ENCODE measurements at regions not wholly inside any gene's neighbourhood (a gene's known extent, or its start where the extent isn't known, plus 50 kb on each side); places are given as distances from the start of the nearest gene placed in this dataset.

GRCh38 chr10:128894641-128895040 lies 572.4 kb upstream of the MGMT start:
- Histone ChIP-seq H3K9me3 (ENCODE audit: low read length) (no peaks in the 10 kb centered on the region), H3K27me3 (ENCODE audit: insufficient read depth, low read depth, low read length) (no peaks in the 10 kb centered on the region), H3F3A (ENCODE audit: insufficient read depth, low read length, poor library complexity, severe bottlenecking) (no peaks in the 10 kb centered on the region), H4K20me1 (ENCODE audit: insufficient read depth) (no peaks in the 10 kb centered on the region), H3K9me2 (ENCODE audit: insufficient read depth, low read length) (no peaks in the 10 kb centered on the region), H3K9ac (ENCODE audit: low read length) (no peak overlapping the region), H3K4me2 (ENCODE audit: low read length) (no peak overlapping the region), H3K36me3 (ENCODE audit: insufficient read depth, low read length) (no peaks in the 10 kb centered on the region), H3K79me2 (replicated peaks; ENCODE audit: insufficient read depth, low read length) (no peaks in the 10 kb centered on the region), H3K4me3 (ENCODE audit: low read length) (no peak overlapping the region), H3K27ac (ENCODE audit: low read length) (no peak overlapping the region), H2AFZ (ENCODE audit: low read depth, low read length) (no peak overlapping the region)
- TF ChIP-seq, protein P1, sequence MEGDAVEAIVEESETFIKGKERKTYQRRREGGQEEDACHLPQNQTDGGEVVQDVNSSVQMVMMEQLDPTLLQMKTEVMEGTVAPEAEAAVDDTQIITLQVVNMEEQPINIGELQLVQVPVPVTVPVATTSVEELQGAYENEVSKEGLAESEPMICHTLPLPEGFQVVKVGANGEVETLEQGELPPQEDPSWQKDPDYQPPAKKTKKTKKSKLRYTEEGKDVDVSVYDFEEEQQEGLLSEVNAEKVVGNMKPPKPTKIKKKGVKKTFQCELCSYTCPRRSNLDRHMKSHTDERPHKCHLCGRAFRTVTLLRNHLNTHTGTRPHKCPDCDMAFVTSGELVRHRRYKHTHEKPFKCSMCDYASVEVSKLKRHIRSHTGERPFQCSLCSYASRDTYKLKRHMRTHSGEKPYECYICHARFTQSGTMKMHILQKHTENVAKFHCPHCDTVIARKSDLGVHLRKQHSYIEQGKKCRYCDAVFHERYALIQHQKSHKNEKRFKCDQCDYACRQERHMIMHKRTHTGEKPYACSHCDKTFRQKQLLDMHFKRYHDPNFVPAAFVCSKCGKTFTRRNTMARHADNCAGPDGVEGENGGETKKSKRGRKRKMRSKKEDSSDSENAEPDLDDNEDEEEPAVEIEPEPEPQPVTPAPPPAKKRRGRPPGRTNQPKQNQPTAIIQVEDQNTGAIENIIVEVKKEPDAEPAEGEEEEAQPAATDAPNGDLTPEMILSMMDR (IDR thresholded peaks at IDR 0.05; ENCODE audit: poor library complexity, severe bottlenecking), result no peak
- TF ChIP-seq TAF1 (IDR thresholded peaks at IDR 0.05; ENCODE audit: low read depth) (no peak), EP300 (conservative IDR thresholded peaks at IDR 0.05; ENCODE audit: poor library complexity, severe bottlenecking) (no peak), MXI1 (conservative IDR thresholded peaks at IDR 0.05; ENCODE audit: poor library complexity, severe bottlenecking) (no peak), POLR2AphosphoS5 (IDR thresholded peaks at IDR 0.05) (no peak), RAD21 (conservative IDR thresholded peaks at IDR 0.05) (no peak), EZH2 (IDR thresholded peaks at IDR 0.05; ENCODE audit: borderline replicate concordance, insufficient read depth, low read length, poor library complexity, severe bottlenecking) (no peak), SMC3 (conservative IDR thresholded peaks at IDR 0.05; ENCODE audit: poor library complexity) (no peak)
- TF ChIP-seq, protein P2, sequence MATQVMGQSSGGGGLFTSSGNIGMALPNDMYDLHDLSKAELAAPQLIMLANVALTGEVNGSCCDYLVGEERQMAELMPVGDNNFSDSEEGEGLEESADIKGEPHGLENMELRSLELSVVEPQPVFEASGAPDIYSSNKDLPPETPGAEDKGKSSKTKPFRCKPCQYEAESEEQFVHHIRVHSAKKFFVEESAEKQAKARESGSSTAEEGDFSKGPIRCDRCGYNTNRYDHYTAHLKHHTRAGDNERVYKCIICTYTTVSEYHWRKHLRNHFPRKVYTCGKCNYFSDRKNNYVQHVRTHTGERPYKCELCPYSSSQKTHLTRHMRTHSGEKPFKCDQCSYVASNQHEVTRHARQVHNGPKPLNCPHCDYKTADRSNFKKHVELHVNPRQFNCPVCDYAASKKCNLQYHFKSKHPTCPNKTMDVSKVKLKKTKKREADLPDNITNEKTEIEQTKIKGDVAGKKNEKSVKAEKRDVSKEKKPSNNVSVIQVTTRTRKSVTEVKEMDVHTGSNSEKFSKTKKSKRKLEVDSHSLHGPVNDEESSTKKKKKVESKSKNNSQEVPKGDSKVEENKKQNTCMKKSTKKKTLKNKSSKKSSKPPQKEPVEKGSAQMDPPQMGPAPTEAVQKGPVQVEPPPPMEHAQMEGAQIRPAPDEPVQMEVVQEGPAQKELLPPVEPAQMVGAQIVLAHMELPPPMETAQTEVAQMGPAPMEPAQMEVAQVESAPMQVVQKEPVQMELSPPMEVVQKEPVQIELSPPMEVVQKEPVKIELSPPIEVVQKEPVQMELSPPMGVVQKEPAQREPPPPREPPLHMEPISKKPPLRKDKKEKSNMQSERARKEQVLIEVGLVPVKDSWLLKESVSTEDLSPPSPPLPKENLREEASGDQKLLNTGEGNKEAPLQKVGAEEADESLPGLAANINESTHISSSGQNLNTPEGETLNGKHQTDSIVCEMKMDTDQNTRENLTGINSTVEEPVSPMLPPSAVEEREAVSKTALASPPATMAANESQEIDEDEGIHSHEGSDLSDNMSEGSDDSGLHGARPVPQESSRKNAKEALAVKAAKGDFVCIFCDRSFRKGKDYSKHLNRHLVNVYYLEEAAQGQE (IDR thresholded peaks at IDR 0.05; ENCODE audit: borderline replicate concordance), result no peak

DNA sequence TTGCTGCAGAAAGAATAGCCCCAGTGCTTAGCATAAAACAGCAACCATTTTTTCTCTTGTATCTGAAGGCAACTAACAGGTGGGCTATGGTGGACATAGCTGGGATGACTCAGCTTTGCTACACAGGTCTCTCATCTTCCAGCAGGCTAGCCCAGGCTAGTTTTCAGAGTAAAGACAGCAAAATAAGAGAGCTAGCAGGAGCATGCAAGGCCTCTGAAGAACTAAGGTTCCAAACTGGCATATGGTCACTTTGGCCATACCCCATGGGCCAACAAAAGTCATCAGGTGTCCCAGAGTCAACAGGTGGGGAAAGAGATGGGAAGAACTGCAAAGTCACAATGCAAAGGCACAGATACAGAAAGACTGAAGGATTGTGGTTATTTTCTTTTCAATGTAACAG lies 571.6 kb upstream of the MGMT start:
- H3K36me3 ChIP-seq (ENCODE audit: insufficient read depth, low read length), result no peaks in the 10 kb centered on the region
- H3K9me2 ChIP-seq (ENCODE audit: insufficient read depth, low read length), result no peaks in the 10 kb centered on the region
- H3K27me3 ChIP-seq (ENCODE audit: insufficient read depth, low read depth, low read length), result no peaks in the 10 kb centered on the region
- H3K79me2 ChIP-seq (replicated peaks; ENCODE audit: insufficient read depth, low read length), result no peaks in the 10 kb centered on the region
- no peak for TF ChIP-seq SMC3 (conservative IDR thresholded peaks at IDR 0.05; ENCODE audit: poor library complexity)
- TF ChIP-seq, protein P1 (IDR thresholded peaks at IDR 0.05; ENCODE audit: poor library complexity, severe bottlenecking), result no peak
- no peak for TF ChIP-seq RAD21 (conservative IDR thresholded peaks at IDR 0.05)
- no peak for TF ChIP-seq POLR2AphosphoS5 (IDR thresholded peaks at IDR 0.05)
- no peak for TF ChIP-seq MXI1 (conservative IDR thresholded peaks at IDR 0.05; ENCODE audit: poor library complexity, severe bottlenecking)
- TF ChIP-seq EP300 (conservative IDR thresholded peaks at IDR 0.05; ENCODE audit: poor library complexity, severe bottlenecking), result no peak
- no peak for TF ChIP-seq TAF1 (IDR thresholded peaks at IDR 0.05; ENCODE audit: low read depth)
- TF ChIP-seq, protein P2 (IDR thresholded peaks at IDR 0.05; ENCODE audit: borderline replicate concordance), result no peak
- TF ChIP-seq EZH2 (IDR thresholded peaks at IDR 0.05; ENCODE audit: borderline replicate concordance, insufficient read depth, low read length, poor library complexity, severe bottlenecking), result no peak
- H3K9ac ChIP-seq (ENCODE audit: low read length), result no peak overlapping the region
- H4K20me1 ChIP-seq (ENCODE audit: insufficient read depth), result no peaks in the 10 kb centered on the region
- H2AFZ ChIP-seq (ENCODE audit: low read depth, low read length), result no peak overlapping the region
- no peak overlapping the region for H3K4me3 ChIP-seq (ENCODE audit: low read length)
- no peaks in the 10 kb centered on the region for H3F3A ChIP-seq (ENCODE audit: insufficient read depth, low read length, poor library complexity, severe bottlenecking)
- no peak overlapping the region for H3K27ac ChIP-seq (ENCODE audit: low read length)
- H3K9me3 ChIP-seq (ENCODE audit: low read length), result no peaks in the 10 kb centered on the region
- H3K4me2 ChIP-seq (ENCODE audit: low read length), result no peak overlapping the region
